ENCODE measurements at regions not wholly inside any gene's neighbourhood (a gene's known extent, or its start where the extent isn't known, plus 50 kb on each side); places are given as distances from the start of the nearest gene placed in this dataset.

DNA sequence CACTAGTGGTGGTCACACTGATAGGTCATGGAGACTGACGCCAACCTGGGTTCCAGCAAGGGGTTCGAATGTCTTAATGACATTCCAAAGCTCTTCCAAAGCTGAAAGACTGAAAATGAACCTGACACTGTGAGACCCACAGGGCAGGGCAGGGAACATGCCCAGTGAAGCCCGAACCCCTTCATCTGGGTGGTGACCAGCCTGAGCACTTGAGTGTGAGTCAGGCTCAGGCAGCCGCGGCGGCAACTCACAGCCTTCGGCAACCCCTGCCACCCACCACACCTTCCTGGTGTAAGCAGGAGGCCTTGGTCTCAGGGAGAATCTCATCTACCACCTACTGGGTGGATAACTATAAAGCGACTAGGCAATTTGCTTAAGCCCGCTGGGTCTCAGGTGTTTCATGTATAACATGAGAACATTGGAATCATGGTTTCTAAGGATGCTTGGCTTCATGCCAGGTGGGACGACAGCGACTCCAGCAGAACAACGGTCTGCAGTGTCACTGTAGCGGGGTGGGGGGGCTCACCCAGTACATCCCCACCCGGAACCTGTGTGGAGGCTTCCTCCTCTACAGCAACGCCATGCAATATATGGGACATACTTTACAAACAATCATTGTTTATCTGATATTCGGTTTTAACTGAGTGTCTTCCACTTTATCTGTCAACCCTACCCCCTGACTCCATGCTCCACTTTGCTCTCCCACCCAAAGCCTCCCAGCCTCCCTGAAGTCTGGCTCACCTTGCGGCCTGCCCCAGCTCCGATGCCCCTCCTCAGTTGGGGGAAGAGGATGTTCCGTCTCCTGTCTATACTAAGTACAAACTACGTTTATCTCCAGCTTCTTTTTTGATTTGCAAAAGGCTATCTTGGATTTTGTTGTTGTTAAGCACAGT, 125.0 kb upstream of the MEF2A start:
- peaks cover 14 to 17% of the 10 kb centered on the region in 2 donors for H3K4me1 ChIP-seq (ENCODE audit: control insufficient read depth in 1 of 2, insufficient read depth in 2 of 2, low read length in 2 of 2)
- H3K36me3 ChIP-seq (ENCODE audit: control insufficient read depth in 1 of 2, insufficient read depth in 2 of 2, low read length in 2 of 2) = no peaks in the 10 kb centered on the region
- no peak overlapping the region for H3K27ac ChIP-seq (ENCODE audit: low read depth, low read length)
- H3K9ac ChIP-seq (ENCODE audit: low read depth in 1 of 2, low read length in 2 of 2) = no peak overlapping the region
- no peaks in the 10 kb centered on the region for H3K9me3 ChIP-seq (ENCODE audit: control insufficient read depth in 1 of 2, low read length in 2 of 2)
- H3K4me3 ChIP-seq (ENCODE audit: low read depth in 1 of 2, low read length in 2 of 2) = no peak overlapping the region
- peaks cover 0 to 4% of the 10 kb centered on the region in 2 donors for H3K27me3 ChIP-seq (ENCODE audit: control insufficient read depth in 1 of 2, insufficient read depth in 2 of 2, low read length in 2 of 2)

DNA sequence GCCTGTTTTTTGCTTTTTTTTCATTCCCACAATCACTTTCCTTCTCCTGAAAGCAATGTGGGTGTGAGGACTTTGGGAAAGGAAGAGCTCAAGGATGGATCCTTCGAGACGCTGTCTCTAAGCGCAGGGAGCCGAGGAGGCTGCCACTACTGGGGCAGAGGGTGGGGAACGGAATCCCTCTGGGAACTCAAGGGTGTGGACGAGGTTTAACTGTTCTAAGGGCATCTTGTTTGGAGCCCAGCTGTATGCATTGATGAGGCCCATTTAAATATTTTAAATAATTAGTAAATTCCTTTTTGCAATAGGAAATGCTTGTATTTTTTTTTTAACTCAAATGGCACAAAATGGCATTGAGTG, 124.4 kb upstream of the MEF2A start:
- H3K27ac ChIP-seq (ENCODE audit: low read depth, low read length) = no peak overlapping the region
- H3K9ac ChIP-seq (ENCODE audit: low read depth in 1 of 2, low read length in 2 of 2) = no peak overlapping the region
- H3K9me3 ChIP-seq (ENCODE audit: control insufficient read depth in 1 of 2, low read length in 2 of 2) = no peaks in the 10 kb centered on the region
- H3K27me3 ChIP-seq (ENCODE audit: control insufficient read depth in 1 of 2, insufficient read depth in 2 of 2, low read length in 2 of 2) = peaks cover 0 to 4% of the 10 kb centered on the region in 2 donors
- H3K36me3 ChIP-seq (ENCODE audit: control insufficient read depth in 1 of 2, insufficient read depth in 2 of 2, low read length in 2 of 2) = no peaks in the 10 kb centered on the region
- H3K4me1 ChIP-seq (ENCODE audit: control insufficient read depth in 1 of 2, insufficient read depth in 2 of 2, low read length in 2 of 2) = peaks cover 14 to 17% of the 10 kb centered on the region in 2 donors
- no peak overlapping the region for H3K4me3 ChIP-seq (ENCODE audit: low read depth in 1 of 2, low read length in 2 of 2)

DNA sequence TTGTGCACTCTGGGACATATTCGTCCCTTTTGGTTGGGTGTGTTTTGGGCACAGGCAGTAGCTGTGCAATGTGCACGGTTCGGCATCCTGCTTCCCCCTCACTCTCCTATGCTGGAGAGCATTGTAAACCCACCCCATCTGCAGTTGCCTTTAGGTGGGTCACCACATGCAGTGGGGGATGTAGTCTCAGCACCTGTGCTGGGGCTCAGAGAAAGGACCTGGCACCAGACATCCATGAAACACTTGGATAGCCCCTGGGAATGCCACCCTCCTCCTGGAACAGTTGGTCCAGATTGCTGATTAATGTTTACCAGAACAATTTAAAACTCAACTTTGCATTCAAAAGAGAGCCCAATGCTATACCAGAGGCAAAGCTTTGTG, 123.9 kb upstream of the MEF2A start:
- Histone ChIP-seq H3K4me1 (ENCODE audit: control insufficient read depth in 1 of 2, insufficient read depth in 2 of 2, low read length in 2 of 2) (peaks cover 14 to 17% of the 10 kb centered on the region in 2 donors), H3K36me3 (ENCODE audit: control insufficient read depth in 1 of 2, insufficient read depth in 2 of 2, low read length in 2 of 2) (no peaks in the 10 kb centered on the region), H3K9ac (ENCODE audit: low read depth in 1 of 2, low read length in 2 of 2) (no peak overlapping the region), H3K27me3 (ENCODE audit: control insufficient read depth in 1 of 2, insufficient read depth in 2 of 2, low read length in 2 of 2) (peaks cover 0 to 4% of the 10 kb centered on the region in 2 donors), H3K27ac (ENCODE audit: low read depth, low read length) (no peak overlapping the region), H3K9me3 (ENCODE audit: control insufficient read depth in 1 of 2, low read length in 2 of 2) (no peaks in the 10 kb centered on the region), H3K4me3 (ENCODE audit: low read depth in 1 of 2, low read length in 2 of 2) (no peak overlapping the region)

DNA sequence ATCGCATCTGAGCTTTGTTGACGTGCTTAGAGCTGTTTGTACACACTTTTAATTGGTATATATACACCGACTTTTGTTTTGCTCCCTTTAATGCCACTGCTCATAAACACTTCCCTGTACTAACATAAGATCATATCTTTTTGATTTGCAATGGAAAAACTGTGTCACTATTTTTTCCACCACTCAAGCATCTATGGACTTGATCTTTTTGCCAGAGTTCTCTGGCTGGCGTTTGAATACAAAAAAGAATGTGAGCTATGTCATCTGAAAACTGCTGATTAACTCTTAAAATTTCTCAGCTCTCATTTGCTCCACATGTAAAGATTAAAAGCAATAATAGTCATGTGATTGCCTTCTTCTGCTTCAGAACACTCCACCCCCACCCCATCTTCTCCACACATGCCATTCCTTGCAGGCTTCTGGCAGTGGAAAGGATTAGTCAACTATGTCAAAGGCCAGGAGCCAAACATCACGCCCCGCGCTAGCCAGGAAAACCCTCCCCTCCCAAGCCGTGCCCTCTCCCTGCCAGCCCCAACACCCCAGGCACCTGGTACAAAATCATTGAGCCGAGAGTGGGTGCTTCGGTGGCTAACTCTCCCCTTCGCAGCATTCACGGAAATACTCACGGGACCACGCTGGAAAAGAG, 123.4 kb upstream of the MEF2A start:
- Histone ChIP-seq H3K9me3 (ENCODE audit: control insufficient read depth in 1 of 2, low read length in 2 of 2) (no peaks in the 10 kb centered on the region), H3K4me1 (ENCODE audit: control insufficient read depth in 1 of 2, insufficient read depth in 2 of 2, low read length in 2 of 2) (peaks cover 14 to 17% of the 10 kb centered on the region in 2 donors), H3K9ac (ENCODE audit: low read depth in 1 of 2, low read length in 2 of 2) (no peak overlapping the region), H3K27me3 (ENCODE audit: control insufficient read depth in 1 of 2, insufficient read depth in 2 of 2, low read length in 2 of 2) (peaks cover 0 to 4% of the 10 kb centered on the region in 2 donors), H3K27ac (ENCODE audit: low read depth, low read length) (peak overlapping the region; percentile 52), H3K36me3 (ENCODE audit: control insufficient read depth in 1 of 2, insufficient read depth in 2 of 2, low read length in 2 of 2) (no peaks in the 10 kb centered on the region), H3K4me3 (ENCODE audit: low read depth in 1 of 2, low read length in 2 of 2) (no peak overlapping the region)

DNA sequence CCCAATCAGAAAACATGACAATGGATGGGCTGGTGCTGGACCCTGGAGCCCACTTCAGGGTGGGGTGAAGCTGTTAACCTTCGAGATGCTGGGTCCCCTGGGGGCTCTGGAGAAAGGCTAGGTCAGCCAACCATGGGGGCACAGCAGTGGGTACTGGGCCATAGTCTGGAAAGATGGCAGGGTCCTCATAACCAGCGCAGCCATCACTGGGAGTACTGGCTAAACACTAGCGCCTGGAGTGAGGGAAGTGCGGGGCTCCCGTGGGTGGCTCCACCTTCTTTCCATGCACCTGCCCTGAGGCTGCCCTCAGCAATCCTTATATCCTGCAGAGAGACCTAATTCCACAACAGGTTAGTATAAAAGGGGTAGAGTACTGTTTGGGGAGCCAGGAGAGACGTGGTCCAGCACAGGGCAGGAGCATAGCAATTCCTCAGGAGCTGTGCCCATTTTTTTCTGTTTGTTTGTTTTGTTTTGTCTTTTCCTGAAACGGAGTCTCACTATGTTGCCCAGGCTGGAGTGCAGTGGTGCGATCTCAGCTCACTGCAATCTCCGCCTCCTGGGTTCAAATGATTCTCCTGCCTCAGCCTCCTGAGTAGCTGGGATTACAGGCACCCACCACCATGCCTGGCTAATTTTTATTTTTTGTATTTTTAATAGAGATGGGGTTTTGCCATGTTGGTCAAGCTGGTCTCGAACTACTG, 122.6 kb upstream of the MEF2A start:
- peaks cover 0 to 4% of the 10 kb centered on the region in 2 donors for H3K27me3 ChIP-seq (ENCODE audit: control insufficient read depth in 1 of 2, insufficient read depth in 2 of 2, low read length in 2 of 2)
- peak overlapping the region; percentile 52 for H3K27ac ChIP-seq (ENCODE audit: low read depth, low read length)
- no peaks in the 10 kb centered on the region for H3K9me3 ChIP-seq (ENCODE audit: control insufficient read depth in 1 of 2, low read length in 2 of 2)
- H3K36me3 ChIP-seq (ENCODE audit: control insufficient read depth in 1 of 2, insufficient read depth in 2 of 2, low read length in 2 of 2) = no peaks in the 10 kb centered on the region
- H3K9ac ChIP-seq (ENCODE audit: low read depth in 1 of 2, low read length in 2 of 2) = no peak overlapping the region
- H3K4me1 ChIP-seq (ENCODE audit: control insufficient read depth in 1 of 2, insufficient read depth in 2 of 2, low read length in 2 of 2) = peaks cover 14 to 17% of the 10 kb centered on the region in 2 donors
- no peak overlapping the region for H3K4me3 ChIP-seq (ENCODE audit: low read depth in 1 of 2, low read length in 2 of 2)

DNA sequence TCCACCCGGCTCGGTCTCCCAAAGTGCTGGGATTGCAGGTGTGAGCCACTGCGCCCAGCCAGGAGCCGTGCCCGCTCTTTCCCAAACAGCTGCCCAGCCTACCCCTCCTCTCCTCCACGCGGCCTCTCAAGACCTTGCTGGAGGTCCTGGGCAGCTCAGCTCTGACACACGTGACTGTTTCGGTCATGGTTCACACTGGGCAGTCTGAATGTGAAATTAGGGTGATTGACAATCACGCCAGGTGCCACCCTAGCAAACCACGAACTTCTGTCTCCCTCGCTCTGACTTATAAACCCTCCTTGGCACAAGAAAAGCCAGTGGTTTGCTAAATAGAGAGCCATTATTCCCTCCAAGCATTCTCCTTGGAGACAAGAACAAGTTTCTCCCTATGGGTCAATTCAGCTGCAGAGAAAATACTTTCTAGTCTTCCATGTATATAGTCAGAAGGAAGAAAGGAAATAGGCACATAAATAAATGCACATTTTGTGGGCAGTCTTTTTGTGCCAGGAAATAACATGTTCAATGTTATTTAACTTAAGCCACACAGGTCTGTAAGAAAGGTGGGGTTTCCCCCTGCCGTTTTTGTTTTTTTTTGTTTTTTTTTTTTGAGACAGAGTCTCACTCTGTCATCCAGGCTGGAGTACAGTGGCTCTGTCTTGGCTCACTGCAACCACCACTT, 121.9 kb upstream of the MEF2A start:
- Histone ChIP-seq H3K4me3 (ENCODE audit: low read depth in 1 of 2, low read length in 2 of 2) (no peak overlapping the region), H3K4me1 (ENCODE audit: control insufficient read depth in 1 of 2, insufficient read depth in 2 of 2, low read length in 2 of 2) (peaks cover 12 to 14% of the 10 kb centered on the region in 2 donors), H3K9me3 (ENCODE audit: control insufficient read depth in 1 of 2, low read length in 2 of 2) (no peaks in the 10 kb centered on the region), H3K9ac (ENCODE audit: low read depth in 1 of 2, low read length in 2 of 2) (no peak overlapping the region), H3K36me3 (ENCODE audit: control insufficient read depth in 1 of 2, insufficient read depth in 2 of 2, low read length in 2 of 2) (no peaks in the 10 kb centered on the region), H3K27me3 (ENCODE audit: control insufficient read depth in 1 of 2, insufficient read depth in 2 of 2, low read length in 2 of 2) (peaks cover 0 to 4% of the 10 kb centered on the region in 2 donors), H3K27ac (ENCODE audit: low read depth, low read length) (no peak overlapping the region)

DNA sequence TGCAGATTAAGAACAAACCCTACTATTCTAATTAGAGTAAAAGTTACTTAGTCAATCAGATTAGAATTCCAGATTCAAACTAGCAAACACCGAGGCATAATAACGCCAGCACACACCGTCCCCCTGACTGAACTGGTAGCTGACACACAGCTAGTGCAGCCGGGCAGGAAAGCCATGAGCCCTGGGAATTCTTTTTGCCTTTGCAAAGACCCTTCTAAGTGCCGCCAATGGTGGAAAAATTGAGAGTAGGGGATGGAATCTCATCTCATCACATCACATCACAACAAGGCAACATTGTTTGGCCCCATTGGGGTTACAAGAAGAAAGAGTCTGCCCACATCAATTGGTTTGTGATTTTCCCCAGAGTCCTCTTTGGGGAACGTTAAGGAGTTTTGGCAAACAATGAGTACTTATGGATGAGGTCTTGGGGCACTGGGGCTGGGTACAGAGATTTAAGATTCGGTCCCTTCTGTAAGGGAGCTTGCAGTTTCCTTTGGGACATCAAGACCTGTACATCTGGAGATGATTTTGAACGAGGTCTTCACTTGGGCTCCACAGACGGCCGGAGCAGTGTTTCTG, 120.4 kb upstream of the MEF2A start:
- Histone ChIP-seq H3K27me3 (ENCODE audit: control insufficient read depth in 1 of 2, insufficient read depth in 2 of 2, low read length in 2 of 2) (peaks cover 0 to 4% of the 10 kb centered on the region in 2 donors), H3K27ac (ENCODE audit: low read depth, low read length) (no peak overlapping the region), H3K9ac (ENCODE audit: low read depth in 1 of 2, low read length in 2 of 2) (no peak overlapping the region), H3K4me1 (ENCODE audit: control insufficient read depth in 1 of 2, insufficient read depth in 2 of 2, low read length in 2 of 2) (peaks cover 12 to 14% of the 10 kb centered on the region in 2 donors), H3K36me3 (ENCODE audit: control insufficient read depth in 1 of 2, insufficient read depth in 2 of 2, low read length in 2 of 2) (no peaks in the 10 kb centered on the region), H3K9me3 (ENCODE audit: control insufficient read depth in 1 of 2, low read length in 2 of 2) (no peaks in the 10 kb centered on the region), H3K4me3 (ENCODE audit: low read depth in 1 of 2, low read length in 2 of 2) (no peak overlapping the region)

DNA sequence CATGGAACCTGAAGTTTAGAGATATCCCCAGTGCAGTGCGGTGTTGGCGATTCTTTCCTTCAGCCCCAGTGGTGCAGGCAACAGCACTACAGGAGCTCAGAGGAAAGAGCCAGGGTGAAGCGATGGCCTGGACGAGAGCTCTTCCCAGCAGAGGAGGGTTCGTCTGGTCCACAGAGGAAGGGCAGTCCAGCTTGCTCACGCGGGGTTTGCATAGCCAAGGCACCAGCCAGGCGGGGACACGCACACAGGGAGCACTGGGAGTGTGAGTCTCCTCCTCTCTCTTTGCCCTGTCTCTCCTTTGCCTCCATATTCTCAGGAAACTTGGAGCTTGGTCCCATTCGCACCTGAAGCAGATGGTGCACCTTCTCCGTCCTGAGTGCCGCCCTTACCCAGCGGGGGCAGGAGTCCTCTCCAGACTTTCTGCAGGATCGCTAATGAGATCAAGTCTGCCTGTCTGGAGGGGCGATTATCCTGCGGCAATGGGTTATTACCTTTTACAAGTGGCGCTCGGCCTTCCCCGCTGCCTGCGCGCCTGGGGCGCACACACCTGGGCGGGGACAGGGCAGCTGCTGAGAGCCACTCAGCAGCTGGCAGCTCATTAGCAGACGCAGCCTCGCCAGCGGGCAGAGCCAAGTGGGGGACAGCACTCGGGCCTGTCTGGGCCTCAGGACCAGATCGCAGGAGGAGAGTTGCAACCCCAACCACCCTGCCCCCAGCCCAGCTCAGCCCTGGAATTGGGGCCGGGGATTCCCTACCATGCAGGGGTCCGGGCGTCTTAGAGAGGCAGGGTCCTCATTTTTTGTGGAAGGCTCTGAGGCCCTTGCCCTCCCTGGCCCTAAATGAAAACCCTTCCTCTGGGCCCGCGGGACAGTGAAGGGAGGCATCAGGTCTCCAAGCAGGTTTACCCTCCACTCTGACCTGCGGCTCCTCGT, 119.0 kb upstream of the MEF2A start:
- Histone ChIP-seq H3K9me3 (ENCODE audit: control insufficient read depth in 1 of 2, low read length in 2 of 2) (no peaks in the 10 kb centered on the region), H3K36me3 (ENCODE audit: control insufficient read depth in 1 of 2, insufficient read depth in 2 of 2, low read length in 2 of 2) (no peaks in the 10 kb centered on the region), H3K4me3 (ENCODE audit: low read depth in 1 of 2, low read length in 2 of 2) (peak overlapping the region; percentile 16 to 23), H3K27me3 (ENCODE audit: control insufficient read depth in 1 of 2, insufficient read depth in 2 of 2, low read length in 2 of 2) (peaks cover 0 to 4% of the 10 kb centered on the region in 2 donors), H3K4me1 (ENCODE audit: control insufficient read depth in 1 of 2, insufficient read depth in 2 of 2, low read length in 2 of 2) (peaks cover 10 to 18% of the 10 kb centered on the region in 2 donors), H3K27ac (ENCODE audit: low read depth, low read length) (no peak overlapping the region), H3K9ac (ENCODE audit: low read depth in 1 of 2, low read length in 2 of 2) (no peak overlapping the region)

All from duodenal mucosa (tissue), 2 donors.